NCI-H2029 treated with DMSO at 0.1 percent for 48 hours (cell line): ENCODE measurements at regions not wholly inside any gene's neighbourhood (a gene's known extent, or its start where the extent isn't known, plus 50 kb on each side); places are given as distances from the start of the nearest gene placed in this dataset.
"Not testable (repeated sequence)": the region's sequence is repeated elsewhere in the genome, so short reads cannot be mapped to it uniquely, and the experiment has no call there.

Experiments
- DNase-seq: peaks from one replicate; lab custom pipeline; 2025; lab: John Stamatoyannopoulos, UW

GRCh38 chr5:92132294-92132908, 749.3 kb upstream of the ARRDC3 start:
- DNase-seq = not testable (repeated sequence)

- no peak for DNase-seq
Observed at GRCh38 chr5:92126182-92126581, 743.1 kb upstream of the ARRDC3 start.

GRCh38 chr5:92119110-92119509, 736.0 kb upstream of the ARRDC3 start:
- DNase-seq = no peak

- no peak for DNase-seq
Observed at GRCh38 chr5:92106808-92107207, 723.7 kb upstream of the ARRDC3 start.

- DNase-seq = no peak
Observed at GRCh38 chr5:92104126-92104525, 721.0 kb upstream of the ARRDC3 start.

- DNase-seq = no peak
Observed at GRCh38 chr5:92102313-92102712, 719.2 kb upstream of the ARRDC3 start.

- no peak for DNase-seq
Observed at GRCh38 chr5:92092239-92092638, 709.1 kb upstream of the ARRDC3 start.

GRCh38 chr5:92086059-92086811, 703.1 kb upstream of the ARRDC3 start:
- no peak for DNase-seq

GRCh38 chr5:92081958-92082712, 699.0 kb upstream of the ARRDC3 start:
- DNase-seq = no peak

- DNase-seq = no peak
Observed at GRCh38 chr5:92070786-92071185, 687.7 kb upstream of the ARRDC3 start.

- DNase-seq = no peak
Observed at GRCh38 chr5:92064993-92065392, 681.9 kb upstream of the ARRDC3 start.

- DNase-seq = no peak
Observed at GRCh38 chr5:92051741-92052140, 668.6 kb upstream of the ARRDC3 start.

GRCh38 chr5:92050970-92051369, 667.9 kb upstream of the ARRDC3 start:
- DNase-seq = no peak

GRCh38 chr5:92041911-92042660, 659.0 kb upstream of the ARRDC3 start:
- no peak for DNase-seq

- no peak for DNase-seq
Observed at GRCh38 chr5:92041206-92041605, 658.1 kb upstream of the ARRDC3 start.

- DNase-seq = not testable (repeated sequence)
Observed at GRCh38 chr5:92029792-92030191, 646.7 kb upstream of the ARRDC3 start.

- DNase-seq = no peak
Observed at GRCh38 chr5:92023555-92023954, 640.4 kb upstream of the ARRDC3 start.

- no peak for DNase-seq
Observed at GRCh38 chr5:92023141-92023471, 640.0 kb upstream of the ARRDC3 start.

GRCh38 chr5:92022415-92023140, 639.5 kb upstream of the ARRDC3 start:
- no peak for DNase-seq

GRCh38 chr5:92019376-92019990, 636.4 kb upstream of the ARRDC3 start:
- no peak for DNase-seq

- no peak for DNase-seq
Observed at GRCh38 chr5:92017776-92018175, 634.7 kb upstream of the ARRDC3 start.
